ENCODE measurements at regions not wholly inside any gene's neighbourhood (a gene's known extent, or its start where the extent isn't known, plus 50 kb on each side); places are given as distances from the start of the nearest gene placed in this dataset.

DNA sequence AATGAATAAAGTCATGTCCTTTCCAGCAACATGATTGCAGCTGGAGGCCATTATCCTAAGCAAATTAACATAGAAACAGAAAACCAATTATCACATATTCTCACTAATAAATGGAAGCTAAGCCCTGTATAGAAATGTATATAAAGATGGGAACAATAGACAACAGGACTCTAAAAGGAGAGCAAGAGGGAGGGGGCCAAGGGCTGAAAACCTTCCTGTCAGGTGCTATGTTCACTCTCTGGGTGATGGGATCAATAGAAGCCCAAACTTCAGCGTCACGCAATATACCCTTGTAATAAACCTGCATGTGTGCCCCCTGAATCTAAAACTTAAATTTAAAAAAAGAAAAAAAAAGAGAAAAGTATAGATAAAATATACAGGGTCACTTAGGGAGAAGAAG lies 163.7 kb upstream of the ACO1 start:
- no peak for DNase-seq

DNA sequence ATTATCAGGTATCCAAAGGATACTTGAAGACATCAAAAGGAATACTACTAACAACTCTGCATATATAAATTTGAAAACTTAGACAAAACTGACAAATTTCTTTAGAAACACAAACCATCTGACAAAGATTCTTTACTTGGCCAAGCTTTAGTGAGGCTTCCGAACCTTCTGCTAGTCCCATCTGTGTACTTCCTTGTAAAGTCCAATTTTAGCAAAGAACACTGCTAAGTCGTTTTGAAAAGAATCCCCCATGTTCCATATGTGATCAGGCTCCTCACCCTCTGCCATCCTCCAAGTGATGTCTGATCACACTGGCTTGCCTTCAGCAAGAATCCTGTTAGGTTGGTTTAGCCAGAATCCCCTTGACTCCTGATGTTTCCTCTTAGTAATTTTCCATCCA lies 150.0 kb upstream of the ACO1 start:
- no peak for DNase-seq

DNA sequence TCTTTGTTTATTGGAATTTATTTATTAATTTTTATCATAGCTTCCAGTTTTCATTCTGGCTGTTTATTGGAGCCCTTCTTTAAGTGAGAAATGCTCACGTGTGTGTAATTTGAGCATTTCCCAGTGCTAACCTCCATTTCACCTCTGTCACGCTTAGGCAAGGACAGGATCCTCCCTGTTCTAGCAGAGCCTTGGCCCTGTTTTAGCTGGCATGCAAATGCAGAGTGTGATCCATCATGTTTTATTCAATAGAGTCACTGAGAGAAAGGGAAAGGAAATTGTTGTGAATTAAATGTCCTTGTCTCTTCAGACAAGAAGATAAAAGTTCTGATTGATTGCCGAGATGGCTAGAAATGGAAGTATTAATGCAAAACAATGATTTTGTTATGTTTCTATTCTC lies 137.3 kb upstream of the ACO1 start:
- no peak for DNase-seq

DNA sequence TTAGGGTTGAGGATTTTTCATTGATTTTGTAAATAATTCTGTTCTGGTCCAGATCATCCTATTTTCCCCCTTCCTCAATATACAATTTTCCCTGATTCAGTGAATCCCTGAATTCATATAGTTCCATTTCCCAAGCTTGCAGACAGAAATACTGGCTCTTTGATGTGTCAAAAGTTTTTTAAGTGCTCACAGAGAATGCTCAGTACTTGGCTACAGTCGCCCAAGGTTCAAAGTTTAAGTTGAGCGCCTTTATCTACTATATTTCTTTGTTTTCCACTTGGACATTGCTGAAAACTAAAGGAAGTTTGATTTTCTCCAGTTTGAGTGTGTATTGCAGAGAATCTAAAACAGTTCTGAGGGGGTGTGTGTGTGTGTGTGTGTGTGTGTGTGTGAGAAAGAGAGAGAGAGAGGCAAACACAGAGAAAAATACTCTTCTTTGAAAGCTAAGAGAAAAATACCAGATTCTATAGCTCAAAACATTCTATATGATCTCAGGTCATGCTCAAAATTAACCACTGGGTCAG lies 136.2 kb upstream of the ACO1 start:
- DNase-seq: no peak

DNA sequence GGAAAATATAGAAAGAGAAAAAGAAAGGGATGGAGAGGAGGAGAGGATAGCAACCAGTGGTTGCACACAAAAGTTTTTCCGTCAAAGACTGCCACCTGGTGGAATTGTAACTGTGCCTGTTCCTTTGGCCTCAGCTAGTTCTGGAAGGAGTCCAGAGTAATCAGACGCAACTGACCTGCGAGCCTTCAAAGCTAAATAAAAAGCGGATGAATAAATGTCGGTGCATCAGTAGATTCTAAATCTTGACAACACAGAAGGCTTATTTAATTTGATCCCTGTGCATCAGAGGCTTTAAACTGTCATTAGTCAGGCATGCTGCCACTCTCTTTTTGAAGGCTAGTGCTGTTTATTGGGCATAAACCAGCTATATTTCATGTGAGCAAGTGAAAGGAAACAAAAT lies 132.9 kb upstream of the ACO1 start:
- DNase-seq: no peak

DNA sequence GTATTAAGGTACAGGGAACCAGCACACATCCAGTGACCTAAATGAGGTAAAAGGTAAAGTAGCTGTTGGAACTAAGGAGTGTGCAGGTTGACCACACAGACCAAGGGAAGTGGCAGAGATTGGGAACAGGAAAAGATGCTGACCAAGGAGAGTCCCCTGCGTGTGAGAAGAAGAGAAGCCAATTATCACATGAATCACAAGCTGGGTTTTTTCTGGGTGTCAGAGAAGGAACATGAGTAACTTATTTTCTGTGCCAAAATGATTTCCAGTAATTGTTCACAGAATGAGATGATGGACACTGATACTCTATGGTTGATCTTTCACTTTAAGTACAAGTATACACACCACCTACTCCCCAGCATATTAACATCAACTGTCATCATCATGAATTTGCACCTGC lies 130.7 kb upstream of the ACO1 start:
- no peak for DNase-seq

DNA sequence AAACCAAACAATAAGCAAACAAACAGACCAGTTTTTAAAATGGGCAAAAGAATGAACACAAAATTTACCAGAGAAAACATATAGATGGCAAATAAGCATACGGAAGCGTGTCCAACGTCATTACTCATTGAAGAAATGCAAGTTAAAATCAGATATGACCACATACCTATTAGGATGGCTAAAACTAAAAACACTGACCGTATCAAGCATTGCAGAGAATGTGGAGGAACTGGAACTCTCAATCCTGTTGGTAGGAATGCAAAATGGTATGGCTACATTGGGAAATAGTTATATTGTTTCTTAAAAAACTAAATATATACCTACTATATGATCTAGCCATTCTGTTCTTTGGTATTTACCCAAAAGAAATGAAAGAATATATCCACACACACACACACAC lies 129.4 kb upstream of the ACO1 start:
- no peak for DNase-seq

DNA sequence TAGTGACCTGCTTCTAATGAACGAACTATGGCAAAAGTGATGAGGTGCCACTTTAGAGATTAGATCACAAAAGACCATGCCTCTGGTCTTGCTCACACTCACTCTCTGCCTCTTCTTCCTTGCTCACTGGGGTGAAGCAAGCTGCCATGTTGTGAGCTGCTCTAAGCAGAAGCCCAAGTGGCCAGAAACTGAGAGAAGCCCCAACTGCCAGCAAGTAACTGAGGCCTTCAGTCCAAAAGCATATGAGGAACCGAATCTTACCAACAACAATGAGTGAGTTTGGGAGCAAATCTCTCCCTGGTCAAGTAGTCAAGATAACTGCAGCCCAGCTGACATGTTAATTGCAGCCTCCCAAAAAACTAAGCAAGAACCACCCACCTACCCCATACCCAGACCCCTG lies 126.0 kb upstream of the ACO1 start:
- no peak for DNase-seq

DNA sequence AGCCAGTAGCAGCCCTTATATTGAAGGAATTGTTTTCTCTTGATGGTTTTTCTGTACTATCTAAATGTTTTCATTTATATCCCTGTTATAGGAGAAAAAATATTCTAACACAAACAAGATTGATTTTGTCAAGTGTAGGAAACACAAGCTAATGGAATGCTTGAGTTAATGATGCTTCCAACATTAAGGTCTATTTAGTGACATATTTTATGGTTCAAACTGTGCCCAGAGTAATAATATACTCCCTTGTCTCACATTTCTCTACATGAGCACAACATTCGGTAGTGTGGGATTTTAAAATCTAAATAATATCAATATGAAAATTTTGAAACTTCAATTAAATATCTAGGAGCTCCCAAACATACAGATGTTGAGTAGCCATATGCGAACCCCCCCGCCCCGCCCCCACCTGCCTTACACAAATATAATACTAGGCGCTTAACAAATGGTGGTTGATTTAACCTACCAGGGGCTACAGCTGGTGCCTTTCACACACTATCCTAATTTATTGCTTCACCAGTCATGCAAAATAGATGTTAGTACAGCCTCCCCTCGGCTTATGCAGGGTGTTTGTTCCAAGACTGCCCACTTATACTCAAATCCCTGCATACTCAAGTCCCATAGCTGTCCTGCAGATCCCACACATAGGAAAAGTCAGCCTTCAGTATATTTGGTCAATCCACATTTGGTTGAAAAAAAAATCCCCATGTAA lies 124.1 kb upstream of the ACO1 start:
- DNase-seq: no peak

DNA sequence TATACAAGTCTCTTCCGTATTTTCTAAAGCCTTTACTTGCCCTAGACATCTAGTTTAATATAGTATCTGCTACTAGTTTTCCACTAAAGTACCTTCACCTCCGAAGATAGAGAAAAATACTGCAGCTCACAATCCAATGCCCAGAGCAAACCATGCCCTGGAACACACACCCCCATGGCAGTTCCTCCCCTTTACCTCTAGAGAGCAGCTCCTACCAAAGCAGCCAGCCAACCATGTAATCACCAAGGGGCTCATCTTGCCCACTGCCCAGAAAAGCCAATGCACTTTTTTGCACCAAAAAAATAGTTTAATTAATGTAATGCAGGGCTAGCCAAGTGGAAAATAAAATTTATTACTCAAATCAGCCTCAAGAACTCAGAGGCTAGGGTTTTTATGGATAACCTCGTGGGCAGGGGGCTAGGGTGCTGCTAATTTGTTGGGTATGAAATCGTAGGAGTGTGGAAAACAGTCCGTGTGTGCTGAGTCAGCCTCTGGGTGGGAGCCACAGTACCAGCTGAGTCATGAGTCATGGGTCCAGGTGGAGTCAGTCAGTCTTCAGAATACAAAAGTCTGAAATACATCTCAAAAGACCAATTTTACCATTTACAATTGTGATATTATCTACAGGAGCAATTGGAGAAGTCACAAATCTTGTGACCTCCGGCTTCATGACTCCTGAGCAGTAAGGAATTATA lies 120.1 kb upstream of the ACO1 start:
- no peak for DNase-seq

DNA sequence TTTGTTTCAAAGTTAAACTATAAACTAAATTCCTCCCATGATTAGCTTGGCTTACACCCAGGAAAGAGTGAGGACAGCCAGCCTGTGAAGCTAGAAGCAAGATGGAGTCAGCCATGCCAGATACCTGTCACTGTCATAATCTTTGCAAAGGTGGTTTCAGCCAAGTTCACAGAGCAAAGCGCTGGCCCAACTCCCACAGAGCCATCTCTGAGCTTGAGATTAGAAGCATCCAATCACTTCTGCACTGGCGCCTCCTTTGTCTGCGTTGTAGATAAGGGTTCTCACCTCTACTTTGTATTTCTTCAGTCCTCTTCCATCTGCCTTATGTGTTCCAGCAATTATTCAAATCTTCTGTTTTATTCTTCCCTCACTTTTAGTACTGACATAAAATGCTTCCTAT lies 119.4 kb upstream of the ACO1 start:
- no peak for DNase-seq

DNA sequence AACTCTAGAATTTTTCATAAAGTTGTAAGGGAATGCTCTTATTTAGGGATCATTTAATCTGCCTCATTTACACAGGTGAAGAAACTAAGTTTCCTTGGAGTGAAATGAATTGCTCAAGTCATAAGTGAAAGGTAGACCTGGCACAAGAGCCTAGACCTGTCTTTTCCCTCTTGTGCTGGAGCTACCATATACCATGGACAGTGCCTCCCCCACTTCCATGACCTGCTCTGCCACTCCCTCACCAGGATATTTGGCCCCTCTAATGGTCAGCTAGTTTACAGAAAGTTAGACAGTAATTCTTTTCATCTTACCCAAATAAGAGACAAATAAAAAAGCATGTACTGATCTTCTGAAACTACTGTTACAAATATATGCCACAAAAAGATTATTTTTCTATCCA lies 105.5 kb upstream of the ACO1 start:
- DNase-seq: no peak

DNA sequence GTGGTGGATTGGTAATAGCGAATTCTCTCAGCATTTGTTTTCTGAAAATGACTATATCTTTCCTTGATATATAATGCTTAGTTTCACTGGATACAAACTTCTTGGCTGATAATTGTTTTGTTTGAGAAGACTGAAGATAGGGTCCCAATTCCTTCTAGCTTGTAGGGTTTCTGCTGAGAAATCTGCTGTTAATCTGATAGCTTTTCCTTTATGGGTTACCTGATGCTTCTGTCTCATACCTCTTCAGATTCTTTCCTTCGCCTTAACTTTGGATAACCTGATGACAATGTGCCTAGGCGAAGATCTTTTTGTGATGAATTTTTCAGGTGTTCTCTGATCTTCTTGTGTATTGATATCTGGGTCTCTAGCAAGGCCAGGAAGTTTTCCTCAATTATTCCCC lies 94.7 kb upstream of the ACO1 start:
- no peak for DNase-seq

DNA sequence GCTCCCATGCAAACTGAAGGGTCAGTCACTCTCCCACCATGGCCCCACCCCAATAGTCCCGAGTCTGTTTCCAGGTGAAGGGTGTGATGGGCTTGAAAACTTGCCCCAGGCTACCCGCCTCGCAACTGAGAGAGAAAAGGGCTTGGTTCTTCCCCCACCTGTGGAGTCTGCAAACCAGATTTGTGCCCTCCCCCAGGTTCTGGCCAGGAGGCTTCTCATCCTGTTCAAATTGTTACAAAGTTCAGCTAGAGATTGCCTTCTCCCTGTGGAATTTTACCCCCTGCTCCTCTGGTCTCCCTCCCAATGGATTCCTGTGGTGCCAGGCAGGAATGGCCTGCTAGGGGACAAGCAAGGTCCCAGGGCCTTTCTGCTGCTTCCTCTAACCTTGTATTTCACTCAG lies 93.1 kb upstream of the ACO1 start:
- DNase-seq: no peak

DNA sequence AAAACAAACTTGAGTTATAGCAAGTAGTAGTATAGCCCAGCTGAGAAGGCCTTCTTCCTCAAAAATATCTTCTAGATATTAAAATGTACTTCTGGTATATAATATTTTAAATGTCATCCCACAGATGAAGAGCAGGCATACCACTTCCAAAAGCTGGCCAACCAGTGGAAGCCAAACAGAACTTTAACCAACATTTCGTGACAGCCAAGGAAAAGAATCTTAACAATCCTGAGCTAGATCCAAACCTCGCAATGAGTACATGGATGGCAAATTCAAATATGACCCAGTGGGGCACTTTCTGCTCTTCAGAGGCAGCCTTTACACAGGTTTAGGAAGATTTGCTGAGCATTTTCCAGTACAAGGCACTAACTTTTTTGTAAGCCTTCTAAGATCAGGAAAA lies 91.8 kb upstream of the ACO1 start:
- no peak for DNase-seq

DNA sequence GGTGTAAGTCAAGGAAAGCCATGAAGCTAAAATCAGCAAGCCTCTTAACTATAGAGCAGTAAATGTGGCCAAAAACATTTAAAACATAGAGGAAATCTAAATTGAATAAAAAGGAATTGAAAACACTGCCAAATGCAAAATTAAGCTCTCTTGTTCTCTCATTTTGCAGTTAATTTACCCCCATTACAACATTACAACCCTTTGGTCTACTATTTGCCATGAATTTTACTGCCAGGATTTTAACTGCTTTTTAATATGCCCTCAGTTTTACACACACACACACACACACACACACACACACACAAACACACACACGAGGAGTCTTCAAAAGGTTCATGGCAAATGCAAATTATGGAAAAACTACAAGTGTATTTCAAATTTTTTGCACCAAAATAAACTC lies 91.4 kb upstream of the ACO1 start:
- no peak for DNase-seq

DNA sequence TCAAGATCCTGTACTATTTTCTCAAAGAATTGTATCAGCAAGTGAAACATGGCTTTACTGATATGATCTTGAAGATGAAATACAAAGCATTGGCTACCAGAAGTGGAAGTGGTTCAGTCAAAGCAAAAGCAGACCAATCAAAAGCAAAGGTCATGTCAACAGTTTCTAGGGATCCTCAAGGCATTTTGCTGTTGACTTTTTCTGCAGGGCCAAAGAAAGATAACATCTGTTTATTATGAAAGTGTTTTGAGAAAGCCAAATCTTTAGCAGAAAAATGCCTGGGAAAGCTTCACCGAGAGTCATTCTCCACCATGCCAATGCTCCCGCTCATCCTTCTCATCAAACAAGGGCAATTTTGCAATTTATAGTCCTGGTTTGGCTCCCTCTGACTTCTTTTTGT lies 90.3 kb upstream of the ACO1 start:
- no peak for DNase-seq

DNA sequence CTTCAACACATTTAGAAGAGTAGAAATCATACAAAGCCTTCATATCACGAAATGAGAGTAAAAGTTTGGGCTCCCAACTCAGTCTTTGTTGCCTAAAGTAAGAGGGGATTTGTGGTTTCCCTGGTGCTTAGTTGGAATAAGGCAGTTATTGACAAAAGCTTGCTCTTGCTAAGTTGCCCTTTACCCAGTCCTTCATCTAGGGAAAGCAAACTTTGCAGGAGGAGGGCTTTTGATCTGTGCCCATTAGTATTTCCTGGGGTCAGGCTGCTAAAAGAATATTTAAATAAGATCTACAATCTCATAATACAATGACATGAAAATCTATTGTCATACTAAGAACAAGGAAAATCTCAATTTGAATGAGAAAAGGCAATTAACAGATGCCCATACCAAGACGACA lies 84.1 kb upstream of the ACO1 start:
- DNase-seq: no peak

DNA sequence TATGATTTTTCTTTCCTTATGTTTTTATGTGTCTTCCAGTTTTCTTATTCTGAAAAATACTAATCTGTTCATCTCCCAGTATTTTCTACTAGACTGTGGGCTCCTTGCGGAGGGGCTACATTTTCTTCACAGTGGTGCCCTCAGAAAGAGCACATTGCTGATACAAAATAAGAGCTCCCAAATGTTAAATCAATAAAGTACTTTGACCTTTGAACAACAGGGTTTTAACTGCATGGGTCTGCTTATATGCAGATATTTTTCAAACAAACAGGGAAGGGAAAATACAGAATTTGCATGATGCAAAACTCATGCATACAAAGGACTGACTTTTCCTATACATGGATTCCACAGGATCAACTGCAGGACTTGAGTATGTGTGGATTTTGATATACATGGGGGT lies 79.9 kb upstream of the ACO1 start:
- no peak for DNase-seq

DNA sequence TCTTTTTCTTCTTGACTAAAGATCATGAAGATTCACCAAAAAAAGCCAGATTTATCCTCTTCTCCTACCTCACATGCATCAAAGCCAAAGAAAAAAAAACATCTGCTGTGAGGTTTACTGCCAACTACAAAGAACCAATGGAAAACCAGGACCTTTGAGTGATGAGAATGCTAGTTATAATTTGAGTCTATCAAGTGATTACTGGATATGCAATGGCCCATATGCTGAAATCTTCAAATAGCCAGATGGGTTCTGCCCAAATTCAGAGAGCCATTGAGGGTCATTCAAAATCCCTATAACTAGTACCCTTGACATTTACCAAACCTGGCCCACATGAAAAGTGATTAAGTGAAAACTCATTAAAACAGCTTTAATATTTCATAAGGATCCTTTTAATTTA lies 78.4 kb upstream of the ACO1 start:
- no peak for DNase-seq

DNA sequence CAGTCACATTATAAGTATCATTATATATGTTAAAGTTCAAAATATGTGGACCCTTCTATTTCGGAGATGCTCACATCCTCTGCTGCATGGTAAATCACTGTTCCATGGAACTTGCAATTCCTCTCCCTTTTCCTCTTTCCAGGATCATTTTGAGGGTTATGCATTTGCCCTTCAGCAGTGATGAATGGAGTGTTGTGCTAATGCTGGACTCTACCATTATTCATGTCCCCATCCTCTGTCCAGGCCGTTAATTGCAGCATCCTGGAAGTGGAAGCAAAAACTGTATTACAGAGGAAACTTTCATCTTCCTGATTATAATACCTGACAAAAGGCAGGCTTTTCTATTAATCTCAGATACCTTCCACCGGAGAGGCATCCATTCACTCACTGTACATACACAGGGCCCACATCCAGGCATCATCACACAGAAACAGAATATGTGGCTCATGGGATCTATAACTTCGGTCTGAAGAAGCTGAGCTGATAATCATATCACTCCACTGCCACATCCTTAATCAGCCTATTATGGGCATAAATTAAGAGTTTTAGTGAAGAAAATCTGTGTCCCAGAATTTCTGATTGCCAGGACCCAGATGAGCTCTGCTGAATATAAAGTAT lies 65.0 kb upstream of the ACO1 start:
- DNase-seq: no peak

DNA sequence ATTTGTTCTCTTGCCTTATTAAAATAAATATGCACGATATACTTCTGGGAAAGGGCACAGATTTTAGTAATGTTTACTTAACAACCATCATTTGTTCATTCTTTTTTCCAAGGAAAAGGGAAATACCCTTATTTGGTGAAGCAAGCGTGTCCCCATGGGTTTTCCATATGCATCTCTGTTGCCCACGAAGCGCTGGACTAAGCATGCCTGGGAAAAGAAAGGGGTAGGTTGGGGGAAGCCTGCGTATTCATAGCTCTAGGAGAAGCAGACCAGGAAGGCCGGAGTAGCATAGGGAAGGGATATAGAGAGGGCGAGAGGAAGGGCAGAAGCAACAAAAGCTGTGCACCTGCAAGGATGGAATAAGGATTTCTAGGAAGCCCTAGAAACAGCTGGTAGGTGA lies 61.8 kb upstream of the ACO1 start:
- DNase-seq: no peak

DNA sequence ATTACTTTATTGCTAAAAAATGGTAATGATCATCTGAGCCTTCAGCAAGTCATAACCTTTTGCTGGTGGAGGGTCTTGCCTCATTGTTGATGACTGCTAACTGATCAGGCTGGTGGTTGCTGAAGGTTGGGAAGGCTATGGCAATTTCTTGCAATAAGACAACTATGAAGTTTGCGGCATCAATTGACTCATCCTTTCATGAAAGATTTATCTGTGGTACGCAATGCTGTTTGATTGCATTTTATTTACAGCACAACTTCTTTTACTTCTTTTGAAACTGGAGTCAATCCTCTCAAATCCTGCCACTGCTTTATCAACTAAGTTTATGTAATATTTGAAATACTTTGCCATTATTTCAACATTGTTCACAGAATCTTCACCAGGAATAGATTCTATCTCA lies 58.3 kb upstream of the ACO1 start:
- DNase-seq: no peak

DNA sequence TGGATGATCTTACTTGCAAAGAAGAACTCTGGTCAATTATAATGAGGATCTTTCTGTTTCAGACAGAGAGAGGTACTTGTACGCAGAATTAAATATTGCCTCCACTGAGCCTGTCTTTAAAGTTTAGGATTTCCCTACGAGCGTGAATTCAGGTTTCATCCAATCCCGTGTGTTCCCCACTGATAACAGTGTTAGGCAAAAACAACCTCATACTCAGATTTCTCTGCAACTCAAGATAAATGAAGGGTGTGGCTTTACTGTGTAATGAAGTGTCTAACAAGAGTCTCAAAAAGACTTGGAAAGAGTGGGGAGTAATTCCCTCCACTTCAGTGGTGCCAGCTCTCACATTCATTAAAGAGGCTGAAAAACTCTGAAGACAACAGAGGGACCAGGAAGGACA lies 53.2 kb upstream of the ACO1 start:
- no peak for DNase-seq

DNA sequence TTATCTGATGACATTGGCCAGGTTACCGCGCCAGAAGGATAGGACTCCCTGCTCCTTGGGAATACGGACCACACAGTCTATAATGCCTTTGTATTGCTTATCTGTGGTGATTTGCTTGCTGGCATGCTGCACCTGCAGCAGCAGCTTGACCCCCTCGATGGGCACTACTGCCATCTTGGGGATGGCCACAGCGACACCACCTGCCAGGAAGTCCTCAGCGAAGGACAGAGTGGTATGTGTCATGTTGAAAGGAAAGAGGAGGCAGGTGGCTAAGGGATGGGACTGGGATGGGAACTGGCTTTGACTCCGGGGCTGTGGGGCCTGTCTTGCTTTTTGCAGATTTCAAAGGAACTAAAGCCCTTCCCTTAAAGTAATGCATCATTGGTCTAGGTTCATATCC lies 50.3 kb upstream of the ACO1 start:
- no peak for DNase-seq

Data from SIG-M5 (cell line).